ENCODE measurements at regions not wholly inside any gene's neighbourhood (a gene's known extent, or its start where the extent isn't known, plus 50 kb on each side); places are given as distances from the start of the nearest gene placed in this dataset.

- TF ChIP-seq EZH2 (IDR thresholded peaks at IDR 0.05; ENCODE audit: insufficient read depth, poor library complexity, severe bottlenecking) (no peak), EZH2phosphoT487 (IDR thresholded peaks at IDR 0.05; ENCODE audit: insufficient read depth, low read depth) (no peak)
Observed at GRCh38 chr3:73939985-73940384, 315.2 kb upstream of the PDZRN3 start.

All from GM23248 (cell line).